CD4-positive, alpha-beta memory T cell (primary cell): ENCODE measurements at regions not wholly inside any gene's neighbourhood (a gene's known extent, or its start where the extent isn't known, plus 50 kb on each side); places are given as distances from the start of the nearest gene placed in this dataset.

Experiments used
- CTCF ChIA-PET: fragments of 350-600 bp; sonication (Branson Sonifier 250); formaldehyde crosslinking; loops from one replicate; lab custom pipeline; 2021; ENCODE audit warnings: inconsistent platforms; ENCODE audit not compliant: partially characterized antibody; lab: Charles Lee
- POLR2A ChIA-PET: fragments of 350-600 bp; sonication (Branson Sonifier 250); formaldehyde crosslinking; loops from one replicate; lab custom pipeline; 2021; ENCODE audit not compliant: partially characterized antibody; lab: Charles Lee
- DNase-seq, 5 donors: peaks; one replicate each; pipeline versions ENCODE4 v3.0.0 to v3.0.0-alpha.2; 2020 to 2022; ENCODE audit warnings: mixed read lengths in 1 of 5
- H3K27ac ChIP-seq: one replicate; pipeline ENCODE4 v1.7.0; 2013; ENCODE audit warnings: low read depth, low read length
- H3K27me3 ChIP-seq: 2 replicates; pipeline ENCODE4 v1.7.0; 2013; ENCODE audit warnings: mild to moderate bottlenecking, low read length, moderate library complexity; ENCODE audit not compliant: insufficient read depth
- H3K36me3 ChIP-seq: 2 replicates; pipeline ENCODE4 v1.7.0; 2013; ENCODE audit warnings: mild to moderate bottlenecking, low read length, moderate library complexity; ENCODE audit not compliant: insufficient read depth
- H3K4me1 ChIP-seq: 2 replicates; pipeline ENCODE4 v1.7.0; 2013; ENCODE audit warnings: mild to moderate bottlenecking, low read length, moderate library complexity; ENCODE audit not compliant: insufficient read depth
- H3K4me3 ChIP-seq, 2 donors: one replicate each; pipeline ENCODE4 v1.7.0; 2013; ENCODE audit warnings: low read length in 2 of 2, mild to moderate bottlenecking in 1 of 2
- H3K9me3 ChIP-seq, 2 donors: one replicate each; pipeline ENCODE4 v1.7.0; 2013; ENCODE audit warnings: low read length in 2 of 2, control low read depth in 1 of 2; ENCODE audit not compliant: control insufficient read depth in 1 of 2
- H3K27ac Mint-ChIP-seq, 7 donors: one replicate each; pipeline ENCODE4 v1.8.0; 2020 to 2021; ENCODE audit warnings: mixed read lengths in 7 of 7, mild to moderate bottlenecking in 6 of 7, inconsistent platforms in 3 of 7, moderate library complexity in 3 of 7
- H3K27me3 Mint-ChIP-seq, 2 donors: one replicate each; pipeline ENCODE4 v1.8.0; 2020 to 2021; ENCODE audit warnings: mixed read lengths in 2 of 2
- H3K36me3 Mint-ChIP-seq, 2 donors: one replicate each; pipeline ENCODE4 v1.8.0; 2020 to 2021; ENCODE audit warnings: mixed read lengths in 2 of 2, inconsistent platforms in 1 of 2, mild to moderate bottlenecking in 1 of 2
- H3K4me1 Mint-ChIP-seq, 4 donors: one replicate each; pipeline ENCODE4 v1.8.0; 2020 to 2021; ENCODE audit warnings: mixed read lengths in 4 of 4, mild to moderate bottlenecking in 1 of 4
- H3K4me3 Mint-ChIP-seq, 8 donors: one replicate each; pipeline ENCODE4 v1.8.0; 2020 to 2021; ENCODE audit warnings: mixed read lengths in 8 of 8, mild to moderate bottlenecking in 7 of 8, moderate library complexity in 6 of 8, inconsistent platforms in 3 of 8
- H3K9me3 Mint-ChIP-seq, 8 donors: one replicate each; pipeline ENCODE4 v1.8.0; 2020 to 2021; ENCODE audit warnings: mixed read lengths in 8 of 8, mild to moderate bottlenecking in 5 of 8, inconsistent platforms in 3 of 8, moderate library complexity in 1 of 8
- intact Hi-C: fragments of 100-400 bp; cut with micrococcal nuclease; formaldehyde crosslinking; loops from one replicate; pipeline ENCODE4 v1.15.1; 2023

DNA sequence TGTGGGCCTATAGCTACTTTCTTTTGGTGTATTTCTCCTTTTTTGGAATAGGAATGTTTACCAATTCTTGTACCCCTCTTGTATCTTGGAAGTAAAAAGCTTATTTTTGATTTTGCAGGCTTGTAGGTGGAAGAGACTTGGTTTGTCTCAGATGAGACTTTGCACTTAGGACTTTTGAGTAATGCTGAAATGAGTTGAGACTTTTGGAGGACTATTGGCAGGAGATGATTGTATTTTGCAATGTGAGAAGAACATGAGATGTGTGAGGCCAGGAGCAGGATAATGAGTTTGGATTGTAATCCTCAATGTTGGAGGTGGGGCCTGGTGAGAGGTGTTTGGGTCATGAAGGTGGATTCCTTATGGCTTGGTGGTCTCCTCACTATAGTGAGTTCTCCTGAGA lies 106.3 kb downstream of the KBTBD8 start:
- no peak overlapping the region for H3K4me3 Mint-ChIP-seq
- H3K27ac Mint-ChIP-seq, result peak overlapping the region in 1 of 7 donors; percentile 0
- Histone ChIP-seq H3K9me3 (no peaks in the 10 kb centered on the region), H3K4me1 (no peaks in the 10 kb centered on the region), H3K27me3 (no peaks in the 10 kb centered on the region), H3K27ac (no peak overlapping the region), H3K36me3 (no peaks in the 10 kb centered on the region), H3K4me3 (no peak overlapping the region)
- CTCF ChIA-PET, result interaction anchor here (0.6 to 1.7 kb wide), 4 partner anchors 9 to 1772 kb away, joined by 4 to 15 read pairs (median 4); no protein-coding TSS in a partner anchor
- no peaks in the 10 kb centered on the region for H3K4me1 Mint-ChIP-seq
- no peak for DNase-seq
- H3K36me3 Mint-ChIP-seq, result peaks cover 0 to 5% of the 10 kb centered on the region in 2 donors
- H3K27me3 Mint-ChIP-seq, result peaks cover 0 to 1% of the 10 kb centered on the region in 2 donors
- POLR2A ChIA-PET, result no interaction called here
- H3K9me3 Mint-ChIP-seq, result peaks cover 0 to 10% (median 0%) of the 10 kb centered on the region in 8 donors
- intact Hi-C loops, result no loop called here

DNA sequence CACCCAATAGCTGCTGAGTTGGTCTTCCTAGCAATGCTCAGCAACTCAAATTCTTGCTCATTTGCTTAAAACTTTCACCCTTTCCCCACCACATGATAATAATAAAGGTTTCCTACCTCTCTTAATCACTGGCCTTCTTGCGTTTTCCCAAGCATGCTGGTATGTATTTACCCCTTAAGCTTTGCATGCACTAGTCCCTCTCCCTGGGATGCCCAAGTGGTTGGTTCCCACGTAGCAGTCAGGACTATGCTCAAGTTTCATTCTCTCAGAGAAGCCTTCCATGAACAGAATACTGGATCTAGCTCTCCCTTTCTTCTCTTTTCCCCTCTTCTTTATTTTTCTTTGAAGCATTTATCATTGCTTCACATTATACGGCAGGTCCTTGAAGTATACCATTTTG lies 108.8 kb downstream of the KBTBD8 start:
- Mint-ChIP-seq H3K36me3 (peaks cover 0 to 5% of the 10 kb centered on the region in 2 donors), H3K9me3 (peaks cover 0 to 10% (median 0%) of the 10 kb centered on the region in 8 donors), H3K4me3 (no peak overlapping the region), H3K27ac (no peak overlapping the region), H3K4me1 (no peaks in the 10 kb centered on the region), H3K27me3 (peaks cover 1 to 3% of the 10 kb centered on the region in 2 donors)
- H3K9me3 ChIP-seq, result no peaks in the 10 kb centered on the region
- CTCF ChIA-PET, result interaction anchor here (0.7 to 2.1 kb wide), 2 partner anchors 12 to 134 kb away, joined by 3 to 15 read pairs; no protein-coding TSS in a partner anchor
- no peaks in the 10 kb centered on the region for H3K4me1 ChIP-seq
- no peak for DNase-seq
- no peaks in the 10 kb centered on the region for H3K36me3 ChIP-seq
- POLR2A ChIA-PET, result no interaction called here
- intact Hi-C loops, result no loop called here
- H3K27me3 ChIP-seq, result no peaks in the 10 kb centered on the region
- no peak overlapping the region for H3K4me3 ChIP-seq
- no peak overlapping the region for H3K27ac ChIP-seq

DNA sequence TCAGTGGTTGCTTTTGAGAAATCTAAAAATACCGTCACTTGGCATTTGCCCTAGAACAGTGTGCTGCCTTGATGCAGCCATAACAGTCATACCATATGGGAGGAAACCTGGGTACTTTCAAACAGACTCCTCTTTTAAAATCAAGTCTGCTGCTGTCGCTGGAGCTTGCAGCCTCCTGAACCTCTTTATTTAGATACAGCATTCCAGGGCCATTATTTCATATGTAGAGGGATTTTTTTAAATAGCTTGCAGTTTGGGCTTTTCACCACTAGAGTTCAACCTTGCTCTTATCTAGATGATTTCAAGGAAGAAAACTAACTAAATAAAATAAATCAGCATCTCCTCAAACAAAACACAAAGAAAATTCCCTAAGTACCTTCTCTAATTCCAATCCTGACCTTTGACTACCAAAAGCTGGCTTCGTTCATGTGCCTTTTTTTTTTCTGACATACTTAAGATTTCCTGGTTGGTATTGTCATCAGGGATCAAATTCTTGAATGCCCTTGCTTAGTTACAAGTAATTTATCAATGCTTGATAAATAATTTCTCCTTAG lies 111.6 kb downstream of the KBTBD8 start:
- Histone ChIP-seq H3K4me1 (no peaks in the 10 kb centered on the region), H3K4me3 (no peak overlapping the region), H3K9me3 (no peaks in the 10 kb centered on the region), H3K36me3 (no peaks in the 10 kb centered on the region), H3K27me3 (no peaks in the 10 kb centered on the region), H3K27ac (no peak overlapping the region)
- POLR2A ChIA-PET, result no interaction called here
- H3K27me3 Mint-ChIP-seq, result peaks cover 1 to 6% of the 10 kb centered on the region in 2 donors
- H3K4me3 Mint-ChIP-seq, result no peak overlapping the region
- H3K36me3 Mint-ChIP-seq, result no peaks in the 10 kb centered on the region
- H3K9me3 Mint-ChIP-seq, result peaks cover 0 to under 1% (median 0%) of the 10 kb centered on the region in 8 donors
- CTCF ChIA-PET, result interaction anchor here (0.9 to 2.4 kb wide), 11 partner anchors 8 to 1767 kb away, joined by 3 to 11 read pairs (median 5); no protein-coding TSS in a partner anchor
- no peaks in the 10 kb centered on the region for H3K4me1 Mint-ChIP-seq
- no peak overlapping the region for H3K27ac Mint-ChIP-seq
- DNase-seq, result no peak
- intact Hi-C loops, result loop anchor here (1.0 to 5.0 kb wide), 2 partner anchors 1148 to 1767 kb away; no protein-coding TSS in a partner anchor

DNA sequence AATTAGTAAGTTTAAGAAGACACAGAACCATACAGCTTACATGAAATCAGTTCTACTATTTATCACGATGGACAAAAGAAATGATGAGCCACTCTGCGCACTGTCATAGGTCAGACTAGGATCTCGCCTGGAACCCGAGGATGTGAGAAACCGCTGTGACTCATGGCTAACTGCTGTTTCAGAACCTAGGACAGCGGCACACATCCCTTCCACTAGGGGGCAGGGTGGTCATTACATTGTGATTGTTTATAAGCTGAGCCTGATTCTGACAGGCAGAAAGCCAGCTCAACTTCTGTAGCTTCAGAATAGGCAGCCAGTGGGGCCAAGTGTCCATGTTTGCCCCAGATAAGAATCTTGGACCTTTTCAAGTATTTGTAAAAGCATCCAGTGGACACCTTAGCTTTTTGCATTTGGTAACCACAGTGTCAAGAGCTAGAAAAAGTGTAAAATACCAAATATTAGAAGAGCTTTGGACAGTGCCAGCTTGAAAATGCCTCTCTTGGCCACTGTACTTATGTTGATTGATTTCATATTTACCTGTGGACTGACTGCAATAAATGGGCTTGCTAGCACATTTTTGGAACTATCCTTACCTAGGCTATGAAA lies 115.8 kb downstream of the KBTBD8 start:
- CTCF ChIA-PET, result interaction anchor here (0.6 to 5.7 kb wide), 49 partner anchors 8 to 1791 kb away, joined by 3 to 97 read pairs (median 4); partner anchors contain the start of gene KBTBD8
- peaks cover 0 to 2% (median 0%) of the 10 kb centered on the region in 8 donors for H3K9me3 Mint-ChIP-seq
- Histone ChIP-seq H3K4me3 (no peak overlapping the region), H3K9me3 (no peaks in the 10 kb centered on the region), H3K4me1 (no peaks in the 10 kb centered on the region), H3K27ac (no peak overlapping the region), H3K36me3 (no peaks in the 10 kb centered on the region), H3K27me3 (no peaks in the 10 kb centered on the region)
- intact Hi-C loops, result loop anchor here (1.0 to 5.0 kb wide), 6 partner anchors 143 to 1779 kb away; no protein-coding TSS in a partner anchor
- no peak overlapping the region for H3K27ac Mint-ChIP-seq
- no peak overlapping the region for H3K4me3 Mint-ChIP-seq
- H3K27me3 Mint-ChIP-seq, result peaks cover 7 to 17% of the 10 kb centered on the region in 2 donors
- DNase-seq, result peak; percentile 63 to 76 (median 68)
- H3K36me3 Mint-ChIP-seq, result no peaks in the 10 kb centered on the region
- H3K4me1 Mint-ChIP-seq, result no peaks in the 10 kb centered on the region
- POLR2A ChIA-PET, result interaction anchor here (0.8 kb wide), 2 partner anchors 21 to 1780 kb away, joined by 3 to 5 read pairs; no protein-coding TSS in a partner anchor

DNA sequence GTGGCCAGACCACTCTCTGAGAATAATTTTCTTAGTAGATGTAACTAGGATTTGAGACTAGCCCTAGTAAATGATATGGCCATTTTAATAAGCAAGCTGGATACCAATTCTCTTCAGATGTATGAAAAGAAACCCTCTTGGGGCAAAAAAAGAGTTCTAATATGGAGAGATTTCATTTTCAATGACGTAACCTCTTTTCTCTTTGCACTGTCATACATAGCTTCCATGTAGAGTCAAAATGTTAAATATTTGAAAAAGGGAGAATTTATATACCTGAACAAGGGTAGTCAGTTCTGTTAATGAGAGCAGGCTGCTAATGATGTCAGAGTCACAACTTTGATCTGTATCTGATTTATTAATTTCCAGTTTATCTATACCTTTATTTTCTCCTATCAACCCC lies 120.0 kb downstream of the KBTBD8 start:
- DNase-seq, result no peak
- Mint-ChIP-seq H3K36me3 (no peaks in the 10 kb centered on the region), H3K4me3 (no peak overlapping the region), H3K9me3 (peaks cover 0 to 2% (median 0%) of the 10 kb centered on the region in 8 donors), H3K4me1 (no peaks in the 10 kb centered on the region), H3K27me3 (peaks cover 8 to 17% of the 10 kb centered on the region in 2 donors), H3K27ac (no peak overlapping the region)
- H3K27me3 ChIP-seq, result no peaks in the 10 kb centered on the region
- CTCF ChIA-PET, result no interaction called here
- POLR2A ChIA-PET, result no interaction called here
- intact Hi-C loops, result no loop called here
- H3K9me3 ChIP-seq, result no peaks in the 10 kb centered on the region
- H3K4me3 ChIP-seq, result no peak overlapping the region
- no peaks in the 10 kb centered on the region for H3K4me1 ChIP-seq
- H3K36me3 ChIP-seq, result no peaks in the 10 kb centered on the region
- no peak overlapping the region for H3K27ac ChIP-seq

DNA sequence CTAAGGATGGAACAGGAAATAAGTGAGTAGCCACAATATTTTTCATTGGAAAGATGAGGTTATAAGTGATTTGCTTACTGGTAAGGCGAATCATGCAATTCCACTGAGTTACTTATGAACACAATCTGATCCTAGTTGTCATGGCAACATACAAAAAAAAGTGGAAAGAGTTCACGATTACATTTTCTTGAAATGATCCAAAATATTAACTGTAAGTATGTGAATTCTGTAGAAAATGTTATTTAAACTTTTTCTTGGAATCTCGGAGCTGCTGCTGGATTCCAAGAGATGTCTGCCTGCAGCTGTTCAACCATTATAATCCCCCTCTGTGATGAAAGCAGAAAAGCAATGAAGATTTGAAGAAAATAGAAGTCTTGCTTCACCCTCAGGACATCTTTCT lies 120.5 kb downstream of the KBTBD8 start:
- ChIA-PET CTCF (no interaction called here), POLR2A (no interaction called here)
- H3K4me3 Mint-ChIP-seq, result no peak overlapping the region
- Histone ChIP-seq H3K9me3 (no peaks in the 10 kb centered on the region), H3K27ac (no peak overlapping the region), H3K36me3 (no peaks in the 10 kb centered on the region), H3K27me3 (no peaks in the 10 kb centered on the region), H3K4me3 (no peak overlapping the region), H3K4me1 (no peaks in the 10 kb centered on the region)
- H3K9me3 Mint-ChIP-seq, result peaks cover 0 to 2% (median 0%) of the 10 kb centered on the region in 8 donors
- H3K27me3 Mint-ChIP-seq, result peaks cover 8 to 17% of the 10 kb centered on the region in 2 donors
- no peak overlapping the region for H3K27ac Mint-ChIP-seq
- H3K4me1 Mint-ChIP-seq, result no peaks in the 10 kb centered on the region
- no peak for DNase-seq
- H3K36me3 Mint-ChIP-seq, result no peaks in the 10 kb centered on the region
- intact Hi-C loops, result no loop called here

DNA sequence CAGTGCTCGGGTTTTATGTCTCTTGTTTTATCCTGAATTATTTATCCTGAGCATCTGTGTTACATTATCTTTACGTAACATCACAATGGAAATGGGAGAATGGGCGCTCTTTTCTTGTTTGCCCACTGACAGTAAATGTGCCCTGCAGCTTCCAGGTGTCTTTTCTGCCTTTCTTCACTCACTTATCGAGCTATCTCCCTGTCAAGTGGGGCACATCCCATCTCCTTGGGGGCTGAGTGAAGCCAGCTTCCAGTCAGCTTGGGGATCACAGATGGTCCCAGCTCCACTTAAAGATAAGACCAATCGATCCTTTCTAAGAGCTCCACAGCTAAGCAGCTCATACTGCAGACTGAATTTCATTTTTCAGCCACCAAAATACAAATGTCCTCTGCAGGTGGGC lies 125.8 kb downstream of the KBTBD8 start:
- peaks cover 0 to 6% of the 10 kb centered on the region in 2 donors for H3K9me3 ChIP-seq
- Mint-ChIP-seq H3K4me1 (no peaks in the 10 kb centered on the region), H3K27me3 (peaks cover 3 to 8% of the 10 kb centered on the region in 2 donors), H3K36me3 (no peaks in the 10 kb centered on the region), H3K27ac (no peak overlapping the region), H3K4me3 (no peak overlapping the region), H3K9me3 (peaks cover 0 to 18% (median 7%) of the 10 kb centered on the region in 8 donors)
- intact Hi-C loops, result no loop called here
- no peaks in the 10 kb centered on the region for H3K27me3 ChIP-seq
- no peaks in the 10 kb centered on the region for H3K36me3 ChIP-seq
- POLR2A ChIA-PET, result no interaction called here
- DNase-seq, result no peak
- no peak overlapping the region for H3K27ac ChIP-seq
- no peak overlapping the region for H3K4me3 ChIP-seq
- H3K4me1 ChIP-seq, result no peaks in the 10 kb centered on the region
- CTCF ChIA-PET, result interaction anchor here (2.9 kb wide), 1 partner anchor 11 kb away, joined by 17 read pairs; no protein-coding TSS in a partner anchor
